GM18909 (cell line): ENCODE measurements at regions not wholly inside any gene's neighbourhood (a gene's known extent, or its start where the extent isn't known, plus 50 kb on each side); places are given as distances from the start of the nearest gene placed in this dataset.
A peak's percentile ranks its signal among the peaks of the same experiment; 100 is the strongest.

Source experiments
- ATAC-seq: cut with Tn5 transposase; IDR thresholded peaks from one replicate; pipeline ENCODE4 v1.9.1; 2021; ENCODE audit warnings: mild to moderate bottlenecking; ENCODE audit not compliant: unreplicated experiment, poor library complexity

- ATAC-seq, result no peak
Measured at GRCh38 chr2:64392529-64392928, 61.4 kb upstream of the LGALSL start.

- ATAC-seq, result no peak
Measured at GRCh38 chr2:64393383-64394010, 60.5 kb upstream of the LGALSL start.

GRCh38 chr2:64394153-64394552 is 59.8 kb upstream of the LGALSL start:
- ATAC-seq, result no peak

- ATAC-seq, result no peak
Measured at GRCh38 chr2:64396001-64396400, 58.0 kb upstream of the LGALSL start.

- ATAC-seq, result no peak
Measured at GRCh38 chr2:64396551-64396950, 57.4 kb upstream of the LGALSL start.

- no peak for ATAC-seq
Measured at GRCh38 chr2:64398516-64399129, 55.3 kb upstream of the LGALSL start.

- no peak for ATAC-seq
Measured at GRCh38 chr2:64399521-64399920, 54.4 kb upstream of the LGALSL start.

- no peak for ATAC-seq
Measured at GRCh38 chr2:64400105-64400728, 53.7 kb upstream of the LGALSL start.

GRCh38 chr2:64400733-64401528 is 53.0 kb upstream of the LGALSL start:
- ATAC-seq, result no peak

GRCh38 chr2:64401529-64401880 is 52.5 kb upstream of the LGALSL start:
- no peak for ATAC-seq

GRCh38 chr2:64402876-64403275 is 51.1 kb upstream of the LGALSL start:
- no peak for ATAC-seq

GRCh38 chr2:64403426-64403825 is 50.5 kb upstream of the LGALSL start:
- no peak for ATAC-seq

GRCh38 chr2:64404002-64404731 is 49.8 kb upstream of the LGALSL start:
- ATAC-seq, result peak; percentile 49
